IPS-15b (cell line): ENCODE measurements at regions not wholly inside any gene's neighbourhood (a gene's known extent, or its start where the extent isn't known, plus 50 kb on each side); places are given as distances from the start of the nearest gene placed in this dataset.

ENCODE experiments used
- H3K27me3 ChIP-seq: one replicate; pipeline ENCODE4 v1.6.1; 2013; ENCODE audit warnings: low read length; ENCODE audit not compliant: control insufficient read depth, insufficient read depth
- H3K36me3 ChIP-seq: one replicate; pipeline ENCODE4 v1.6.1; 2013; ENCODE audit warnings: low read length; ENCODE audit not compliant: control insufficient read depth, insufficient read depth
- H3K4me1 ChIP-seq: one replicate; pipeline ENCODE4 v1.6.1; 2013; ENCODE audit warnings: mild to moderate bottlenecking, low read length; ENCODE audit not compliant: control insufficient read depth, insufficient read depth
- H3K4me3 ChIP-seq: one replicate; pipeline ENCODE4 v1.5.1; 2013; ENCODE audit warnings: low read depth, low read length
- H3K9ac ChIP-seq: one replicate; pipeline ENCODE4 v1.6.1; 2013; ENCODE audit warnings: low read depth, mild to moderate bottlenecking, low read length
- H3K9me3 ChIP-seq: one replicate; pipeline ENCODE4 v1.6.1; 2013; ENCODE audit warnings: mild to moderate bottlenecking, low read length; ENCODE audit not compliant: control insufficient read depth, insufficient read depth

DNA sequence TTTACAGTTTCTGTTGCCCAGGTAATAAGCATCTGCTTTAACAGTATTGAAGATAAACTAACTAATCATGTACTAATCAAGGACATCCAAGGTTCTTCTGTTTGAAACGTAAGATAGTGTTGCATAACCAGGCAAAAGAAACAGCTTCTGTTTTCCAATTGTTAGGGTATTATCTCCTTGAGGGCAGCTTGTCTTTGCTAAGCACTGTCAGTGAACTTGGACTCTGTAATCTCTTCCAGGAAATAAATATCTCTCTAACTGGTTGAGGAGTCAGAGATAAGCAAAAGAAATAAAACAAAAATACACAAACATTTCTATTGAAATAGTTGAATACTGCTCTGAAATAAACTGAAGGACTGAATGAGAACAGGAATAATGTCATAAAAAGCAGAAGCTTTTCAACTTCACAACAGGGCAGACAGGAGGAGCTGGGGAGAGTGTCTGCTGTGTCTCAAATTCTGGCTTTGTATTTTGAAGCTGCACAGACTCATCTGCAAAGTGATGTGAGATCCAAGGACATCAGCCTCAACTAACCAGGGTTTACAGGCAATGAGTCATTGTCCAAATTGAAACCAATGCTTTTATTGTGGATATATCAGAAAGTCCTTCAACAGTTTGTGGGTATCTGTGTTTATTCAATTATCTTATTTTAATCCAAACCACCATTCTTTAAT is 1253.0 kb upstream of the PCDH7 start:
- Histone ChIP-seq H3K4me1 (no peaks in the 10 kb centered on the region), H3K4me3 (no peak overlapping the region), H3K36me3 (no peaks in the 10 kb centered on the region), H3K27me3 (no peaks in the 10 kb centered on the region), H3K9ac (no peak overlapping the region), H3K9me3 (no peaks in the 10 kb centered on the region)
